ENCODE measurements at regions not wholly inside any gene's neighbourhood (a gene's known extent, or its start where the extent isn't known, plus 50 kb on each side); places are given as distances from the start of the nearest gene placed in this dataset.

DNA sequence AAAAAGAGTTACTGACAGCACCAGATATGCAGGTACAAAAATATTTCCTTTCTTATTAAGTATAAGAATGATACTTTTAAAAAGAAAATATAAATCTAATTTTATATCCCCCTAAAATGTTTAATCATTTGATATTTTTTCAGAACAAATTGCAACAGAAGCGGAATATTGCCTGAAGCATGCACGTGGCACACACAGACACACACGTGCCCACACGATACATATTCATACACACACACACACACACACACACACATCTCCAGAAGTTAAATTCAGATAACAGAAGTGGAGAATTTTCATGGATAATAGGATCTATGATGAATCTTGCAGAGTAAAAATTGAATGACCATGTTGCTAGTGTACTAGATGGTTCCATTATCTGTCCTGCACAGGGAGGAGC is 445.2 kb downstream of the GPAT3 start:
- TF ChIP-seq CTCF (IDR thresholded peaks at IDR 0.05) = no peak
- no peak for TF ChIP-seq POLR2A (IDR thresholded peaks at IDR 0.05)
